OCI-LY7 (cell line): ENCODE measurements at regions not wholly inside any gene's neighbourhood (a gene's known extent, or its start where the extent isn't known, plus 50 kb on each side); places are given as distances from the start of the nearest gene placed in this dataset.
A peak's percentile ranks its signal among the peaks of the same experiment; 100 is the strongest.

Experiments used
- BruUV-seq: library from RNA; stranded (reverse); fragments of 400-500 nt; replicated peaks from 2 replicates; lab custom pipeline; 2021; lab: Mats Ljungman, UMichigan
- CTCF ChIA-PET: fragments of 300-600 bp; sonication (Branson Sonifier 250); formaldehyde crosslinking; loops from one replicate; lab custom pipeline; 2022; ENCODE audit warnings: antibody characterized with exemption; ENCODE audit not compliant: unreplicated experiment; lab: Charles Lee
- POLR2A ChIA-PET: fragments of 300-600 bp; sonication (Branson Sonifier 250); formaldehyde crosslinking; loops from one replicate; lab custom pipeline; 2022; ENCODE audit warnings: antibody characterized with exemption; lab: Charles Lee
- DNase-seq: peaks from one replicate; pipeline ENCODE4 v3.0.0-alpha.2; 2015; ENCODE audit warnings: low spot score
- H2AFZ ChIP-seq: fragments of 200-600 bp; sonication (generic), shearing (Covaris generic); 2 replicates; pipeline ENCODE4 v1.6.1; 2014; ENCODE audit warnings: mild to moderate bottlenecking, antibody characterized with exemption, low read length, moderate library complexity
- H3K27ac ChIP-seq: fragments of 200-600 bp; sonication (generic); 2 replicates; pipeline ENCODE4 v1.5.1; 2014; ENCODE audit warnings: mixed run types, low read depth, mild to moderate bottlenecking, moderate library complexity, low read length, inconsistent platforms; ENCODE audit not compliant: poor library complexity, severe bottlenecking
- H3K36me3 ChIP-seq: fragments of 200-600 bp; sonication (generic); 2 replicates; pipeline ENCODE4 v1.6.1; 2014; ENCODE audit warnings: mild to moderate bottlenecking, antibody characterized with exemption, low read length, moderate library complexity, mixed read lengths; ENCODE audit not compliant: insufficient read depth
- H3K4me1 ChIP-seq: fragments of 200-600 bp; sonication (generic); 2 replicates; pipeline ENCODE4 v1.5.1; 2014; ENCODE audit warnings: mild to moderate bottlenecking, low read length; ENCODE audit not compliant: insufficient read depth, poor library complexity, severe bottlenecking
- H3K4me2 ChIP-seq: fragments of 200-600 bp; sonication (generic); 2 replicates; pipeline ENCODE4 v1.6.1; 2014; ENCODE audit warnings: mild to moderate bottlenecking, low read length
- H3K4me3 ChIP-seq: fragments of 200-600 bp; sonication (generic); 2 replicates; pipeline ENCODE4 v1.5.1; 2014; ENCODE audit warnings: mild to moderate bottlenecking, low read depth, low read length; ENCODE audit not compliant: poor library complexity, severe bottlenecking
- H3K79me2 ChIP-seq: fragments of 200-600 bp; sonication (generic); 2 replicates; pipeline ENCODE4 v1.6.1; 2016; ENCODE audit warnings: low read depth, mild to moderate bottlenecking, low read length, moderate library complexity, mixed read lengths; ENCODE audit not compliant: insufficient read depth
- H3K9me2 ChIP-seq: fragments of 200-600 bp; sonication (generic); 2 replicates; pipeline ENCODE4 v1.6.1; 2016; ENCODE audit warnings: mild to moderate bottlenecking, low read length, mixed read lengths; ENCODE audit not compliant: insufficient read depth
- H3K9me3 ChIP-seq: fragments of 200-600 bp; sonication (generic); 2 replicates; pipeline ENCODE4 v1.6.1; 2014; ENCODE audit warnings: mild to moderate bottlenecking, mixed run types, low read length, mixed read lengths
- H4K20me1 ChIP-seq: fragments of 200-600 bp; sonication (generic); 2 replicates; pipeline ENCODE4 v1.6.1; 2014; ENCODE audit warnings: mild to moderate bottlenecking, antibody characterized with exemption, low read length, moderate library complexity, mixed read lengths; ENCODE audit not compliant: insufficient read depth
- EZH2phosphoT487 ChIP-seq: fragments of 200-600 bp; sonication (generic); IDR thresholded peaks from 2 replicates; pipeline ENCODE4 v1.6.1; 2018; ENCODE audit warnings: low read depth, borderline replicate concordance, mild to moderate bottlenecking, mixed run types, antibody characterized with exemption, low read length, moderate library complexity, mixed read lengths
- intact Hi-C: fragments of 100-400 bp; cut with micrococcal nuclease; formaldehyde crosslinking; loops from one replicate; pipeline ENCODE4 v1.10.0; 2022; ENCODE audit not compliant: unreplicated experiment
- TF ChIP-seq, protein P1 (sequence below): fragments of 200-600 bp; sonication (generic); conservative IDR thresholded peaks from 2 replicates; pipeline ENCODE4 v1.5.1; 2014; ENCODE audit warnings: mild to moderate bottlenecking, antibody characterized with exemption, low read length, moderate library complexity, mixed read lengths

DNA sequence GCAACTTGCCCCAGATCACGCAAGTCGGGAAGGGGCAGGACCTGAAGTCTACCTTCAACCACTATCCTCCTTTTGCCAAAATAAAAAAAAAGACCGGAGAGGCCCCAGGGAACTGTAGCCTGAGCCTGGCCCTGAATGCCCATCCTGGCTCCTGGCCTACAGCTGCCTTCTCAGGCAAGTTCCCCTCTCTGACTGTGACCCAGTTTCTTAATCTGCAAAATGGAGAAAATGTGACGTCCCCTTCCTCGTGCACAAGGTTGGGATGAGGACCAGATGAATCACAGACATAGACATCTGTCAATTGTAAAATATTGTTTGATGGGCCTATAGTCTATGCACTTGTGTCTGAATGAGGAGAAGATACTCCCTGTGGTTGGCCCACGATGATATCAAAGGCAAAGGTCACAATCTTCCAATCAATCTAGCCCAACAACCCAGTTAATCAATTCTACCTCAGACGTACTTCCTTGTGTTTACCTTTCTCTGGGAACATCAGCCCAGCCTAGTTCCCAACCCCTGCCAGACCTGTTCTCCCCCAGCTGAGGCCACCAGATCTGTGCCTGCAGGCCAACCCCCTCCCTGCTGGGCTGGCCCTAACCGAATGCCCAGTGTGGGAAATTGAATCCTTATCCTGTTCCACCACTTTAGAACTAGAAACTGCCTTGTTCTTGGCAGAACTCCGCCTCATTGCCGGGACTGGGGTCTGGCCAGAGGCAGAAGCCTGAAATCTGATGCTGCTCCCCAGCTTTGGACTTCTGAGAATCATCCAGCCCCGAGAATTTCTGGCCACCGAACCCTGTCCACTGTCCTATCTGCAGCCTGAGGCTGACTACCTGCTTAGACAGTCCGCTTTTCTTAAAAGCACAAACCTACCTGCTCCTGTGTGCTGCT lies 101.8 kb upstream of the LIPC start:
- H2AFZ ChIP-seq = peak overlapping the region; percentile 20; the same call in 1 of the 2 replicates
- H3K9me3 ChIP-seq = peaks cover 7% of the 10 kb centered on the region
- intact Hi-C loops = no loop called here

DNA sequence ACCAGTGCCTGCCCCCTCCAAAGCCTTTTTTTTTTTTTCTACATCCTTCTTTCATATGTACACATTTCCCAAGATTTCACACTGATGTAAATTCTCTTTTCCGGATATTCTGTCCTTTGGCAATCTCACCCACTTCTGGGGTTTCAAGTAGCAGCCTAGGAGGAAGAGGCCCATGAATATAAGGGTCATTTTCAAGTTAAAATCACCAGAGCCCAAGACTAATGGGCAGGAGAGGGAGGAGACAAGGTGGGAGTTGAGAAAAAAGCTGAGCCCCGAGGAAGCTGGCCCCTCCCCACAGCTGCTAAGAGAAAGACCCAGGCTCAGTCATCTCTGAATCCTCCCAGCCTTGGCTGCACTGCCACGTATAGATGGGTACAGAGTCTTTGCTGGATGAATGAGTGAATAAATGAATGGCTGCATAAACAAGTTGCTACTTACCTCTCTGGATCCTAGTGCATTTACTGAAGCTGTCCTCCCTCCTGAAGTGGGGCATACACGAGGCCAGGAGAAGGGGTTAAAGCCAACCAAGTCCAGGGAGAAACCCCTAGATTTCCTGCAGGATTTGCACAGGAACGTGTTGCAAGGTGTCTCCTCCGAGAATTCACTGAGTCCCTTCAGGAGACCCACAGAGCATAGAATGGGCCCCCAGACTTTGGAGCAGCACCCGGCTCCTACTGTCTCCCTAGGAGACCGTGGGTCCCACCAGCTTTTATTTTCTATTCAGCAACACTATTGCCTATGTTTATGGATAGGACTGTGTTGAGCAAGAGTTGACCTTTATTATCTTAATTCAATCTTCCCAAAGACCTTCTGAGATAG lies 100.8 kb upstream of the LIPC start:
- Histone ChIP-seq H3K4me1 (peaks cover 23% of the 10 kb centered on the region), H3K4me3 (no peak overlapping the region), H3K4me2 (peak overlapping the region; percentile 65; the same call in 1 of the 2 replicates), H3K9me2 (no peaks in the 10 kb centered on the region), H3K36me3 (no peaks in the 10 kb centered on the region), H3K79me2 (no peaks in the 10 kb centered on the region), H2AFZ (peak overlapping the region; percentile 70; the same call in 1 of the 2 replicates), H3K9me3 (peaks cover 7% of the 10 kb centered on the region), H3K27ac (no peak overlapping the region), H4K20me1 (no peaks in the 10 kb centered on the region)
- intact Hi-C loops = no loop called here
- TF ChIP-seq, protein P1, sequence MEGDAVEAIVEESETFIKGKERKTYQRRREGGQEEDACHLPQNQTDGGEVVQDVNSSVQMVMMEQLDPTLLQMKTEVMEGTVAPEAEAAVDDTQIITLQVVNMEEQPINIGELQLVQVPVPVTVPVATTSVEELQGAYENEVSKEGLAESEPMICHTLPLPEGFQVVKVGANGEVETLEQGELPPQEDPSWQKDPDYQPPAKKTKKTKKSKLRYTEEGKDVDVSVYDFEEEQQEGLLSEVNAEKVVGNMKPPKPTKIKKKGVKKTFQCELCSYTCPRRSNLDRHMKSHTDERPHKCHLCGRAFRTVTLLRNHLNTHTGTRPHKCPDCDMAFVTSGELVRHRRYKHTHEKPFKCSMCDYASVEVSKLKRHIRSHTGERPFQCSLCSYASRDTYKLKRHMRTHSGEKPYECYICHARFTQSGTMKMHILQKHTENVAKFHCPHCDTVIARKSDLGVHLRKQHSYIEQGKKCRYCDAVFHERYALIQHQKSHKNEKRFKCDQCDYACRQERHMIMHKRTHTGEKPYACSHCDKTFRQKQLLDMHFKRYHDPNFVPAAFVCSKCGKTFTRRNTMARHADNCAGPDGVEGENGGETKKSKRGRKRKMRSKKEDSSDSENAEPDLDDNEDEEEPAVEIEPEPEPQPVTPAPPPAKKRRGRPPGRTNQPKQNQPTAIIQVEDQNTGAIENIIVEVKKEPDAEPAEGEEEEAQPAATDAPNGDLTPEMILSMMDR = no peak
- TF ChIP-seq EZH2phosphoT487 = no peak
- POLR2A ChIA-PET = no interaction called here
- peak; percentile 19 for DNase-seq
- no TSS peak for BruUV-seq
- CTCF ChIA-PET = no interaction called here

More for the DNA sequence above, 101.8 kb upstream of the LIPC start:
- no peak overlapping the region for H3K4me3 ChIP-seq
- H3K27ac ChIP-seq = no peak overlapping the region
- peaks cover 23% of the 10 kb centered on the region for H3K4me1 ChIP-seq
- H3K36me3 ChIP-seq = no peaks in the 10 kb centered on the region
- ChIA-PET CTCF (interaction anchor here (0.6 kb wide), 2 partner anchors 26 to 1602 kb away, joined by 3 read pairs; no protein-coding TSS in a partner anchor), POLR2A (no interaction called here)
- H3K4me2 ChIP-seq = no peak overlapping the region
- no peak for TF ChIP-seq EZH2phosphoT487
- TF ChIP-seq, protein P1 = no peak
- BruUV-seq = no TSS peak
- no peaks in the 10 kb centered on the region for H3K9me2 ChIP-seq
- DNase-seq = no peak
- H4K20me1 ChIP-seq = no peaks in the 10 kb centered on the region
- no peaks in the 10 kb centered on the region for H3K79me2 ChIP-seq
